Panc1 (cell line): ENCODE measurements at regions not wholly inside any gene's neighbourhood (a gene's known extent, or its start where the extent isn't known, plus 50 kb on each side); places are given as distances from the start of the nearest gene placed in this dataset.
A peak's percentile ranks its signal among the peaks of the same experiment; 100 is the strongest.

Source experiments
- CTCF ChIP-seq: fragments of 450-650 bp; IDR thresholded peaks from 2 replicates; pipeline ENCODE4 v1.5.1; 2017; ENCODE audit warnings: mild to moderate bottlenecking
- POLR2AphosphoS5 ChIP-seq: IDR thresholded peaks from 2 replicates; pipeline ENCODE4 v1.6.1; 2012; ENCODE audit warnings: mild to moderate bottlenecking, low read depth, low read length, moderate library complexity
- REST ChIP-seq, 2 experiments: IDR thresholded peaks; 2 replicates each; pipeline ENCODE4 v1.6.1; 2011 to 2012; ENCODE audit warnings: low read depth in 2 of 2, control low read depth in 1 of 2, low read length in 1 of 2, mild to moderate bottlenecking in 1 of 2, moderate library complexity in 1 of 2; ENCODE audit not compliant: insufficient read depth in 1 of 2

- TF ChIP-seq CTCF (peak; percentile 71), POLR2AphosphoS5 (no peak), REST (IDR thresholded peaks at IDR 0.05; ENCODE audit: insufficient read depth in 1 of 2, low read depth in 2 of 2, low read length in 1 of 2) (no peak)
Observed at GRCh38 chr16:66275775-66276428, 90.6 kb upstream of the CDH5 start.
